Smooth muscle cell (in vitro differentiated cells): ENCODE measurements at regions not wholly inside any gene's neighbourhood (a gene's known extent, or its start where the extent isn't known, plus 50 kb on each side); places are given as distances from the start of the nearest gene placed in this dataset.

Experiments
- DNase-seq: peaks from one replicate; lab custom pipeline; 2025; ENCODE audit not compliant: unreplicated experiment; lab: John Stamatoyannopoulos, UW
- H2AFZ ChIP-seq: fragments of 200-600 bp; sonication (generic); 2 replicates; pipeline ENCODE4 v1.6.0; 2016; ENCODE audit warnings: antibody characterized with exemption, low read depth, mild to moderate bottlenecking
- H3F3A ChIP-seq: fragments of 200-600 bp; sonication (generic); 2 replicates; pipeline ENCODE4 v1.6.0; 2017; ENCODE audit warnings: antibody characterized with exemption, low read depth
- H3K27ac ChIP-seq: fragments of 200-600 bp; sonication (generic); 2 replicates; pipeline ENCODE4 v1.5.1; 2016; ENCODE audit warnings: low read depth, mild to moderate bottlenecking
- H3K27me3 ChIP-seq: fragments of 200-600 bp; sonication (generic); 2 replicates; pipeline ENCODE4 v1.6.1; 2016; ENCODE audit warnings: low read depth, mild to moderate bottlenecking
- H3K36me3 ChIP-seq: fragments of 200-600 bp; sonication (generic); 2 replicates; pipeline ENCODE4 v1.5.1; 2016; ENCODE audit warnings: low read depth
- H3K4me1 ChIP-seq: fragments of 200-600 bp; sonication (generic); 2 replicates; pipeline ENCODE4 v1.5.1; 2016; ENCODE audit warnings: low read depth
- H3K4me2 ChIP-seq: fragments of 200-600 bp; sonication (generic); 2 replicates; pipeline ENCODE4 v1.6.0; 2016; ENCODE audit warnings: mild to moderate bottlenecking
- H3K4me3 ChIP-seq: fragments of 200-600 bp; sonication (generic); 2 replicates; pipeline ENCODE4 v1.5.1; 2016; ENCODE audit warnings: mild to moderate bottlenecking
- H3K79me2 ChIP-seq: fragments of 200-600 bp; sonication (generic); 2 replicates; pipeline ENCODE4 v1.6.0; 2016; ENCODE audit warnings: low read depth, mild to moderate bottlenecking
- H3K9ac ChIP-seq: fragments of 200-600 bp; sonication (generic); 2 replicates; pipeline ENCODE4 v1.6.0; 2016; ENCODE audit warnings: low read depth
- H3K9me3 ChIP-seq: fragments of 200-600 bp; sonication (generic); replicated peaks from 2 replicates; pipeline ENCODE4 v1.5.1; 2016; ENCODE audit warnings: low read depth
- H4K20me1 ChIP-seq: fragments of 200-600 bp; sonication (generic); 2 replicates; pipeline ENCODE4 v1.6.0; 2016; ENCODE audit warnings: low read depth
- CTCF ChIP-seq: fragments of 200-600 bp; sonication (generic); IDR thresholded peaks from 2 replicates; pipeline ENCODE4 v1.5.1; 2017; ENCODE audit warnings: borderline replicate concordance, mild to moderate bottlenecking, antibody characterized with exemption; ENCODE audit not compliant: insufficient read depth, poor library complexity, severe bottlenecking
- WGBS: methylation state at CpG from one replicate; pipeline ENCODE4 v1.1.7; 2016; ENCODE audit warnings: low lambda C conversion rate; 5-methylcytosine and 5-hydroxymethylcytosine counted together

- no peaks in the 10 kb centered on the region for H3K79me2 ChIP-seq
- no peaks in the 10 kb centered on the region for H3K27me3 ChIP-seq
- H3K4me1 ChIP-seq = no peaks in the 10 kb centered on the region
- no peaks in the 10 kb centered on the region for H3F3A ChIP-seq
- WGBS = 56% methylated on average over 3 of the region's 3 CpGs
- no peaks in the 10 kb centered on the region for H3K9me3 ChIP-seq
- no peak for TF ChIP-seq CTCF
- no peak overlapping the region for H3K27ac ChIP-seq
- no peak for DNase-seq
- H3K36me3 ChIP-seq = no peaks in the 10 kb centered on the region
- H3K9ac ChIP-seq = no peak overlapping the region
- no peak overlapping the region for H3K4me2 ChIP-seq
- peak overlapping the region; percentile 29 for H2AFZ ChIP-seq
- no peaks in the 10 kb centered on the region for H4K20me1 ChIP-seq
- no peak overlapping the region for H3K4me3 ChIP-seq
Measured at GRCh38 chr13:48801255-48801654, 147.5 kb downstream of the CYSLTR2 start.

- H3K27ac ChIP-seq = no peak overlapping the region
- H3F3A ChIP-seq = no peaks in the 10 kb centered on the region
- no peaks in the 10 kb centered on the region for H3K79me2 ChIP-seq
- H3K27me3 ChIP-seq = no peaks in the 10 kb centered on the region
- TF ChIP-seq CTCF = no peak
- H3K4me2 ChIP-seq = no peak overlapping the region
- no peaks in the 10 kb centered on the region for H3K9me3 ChIP-seq
- no peak overlapping the region for H3K9ac ChIP-seq
- H3K4me1 ChIP-seq = no peaks in the 10 kb centered on the region
- no peaks in the 10 kb centered on the region for H3K36me3 ChIP-seq
- no peaks in the 10 kb centered on the region for H4K20me1 ChIP-seq
- H3K4me3 ChIP-seq = no peak overlapping the region
- H2AFZ ChIP-seq = no peak overlapping the region
- 95% methylated on average over 4 of the region's 4 CpGs for WGBS
- DNase-seq = no peak
Measured at GRCh38 chr13:48804821-48805601, 151.3 kb downstream of the CYSLTR2 start.

GRCh38 chr13:48806522-48806921 is 152.8 kb downstream of the CYSLTR2 start:
- Histone ChIP-seq H3K9me3 (no peaks in the 10 kb centered on the region), H3K9ac (no peak overlapping the region), H3K27ac (no peak overlapping the region), H3K27me3 (no peaks in the 10 kb centered on the region), H3K36me3 (no peaks in the 10 kb centered on the region), H3K4me3 (no peak overlapping the region), H3K4me2 (no peak overlapping the region), H3K79me2 (no peaks in the 10 kb centered on the region), H3K4me1 (no peaks in the 10 kb centered on the region), H4K20me1 (no peaks in the 10 kb centered on the region), H3F3A (no peaks in the 10 kb centered on the region), H2AFZ (no peak overlapping the region)
- TF ChIP-seq CTCF = no peak
- WGBS = 84% methylated on average over 3 of the region's 3 CpGs
- no peak for DNase-seq

GRCh38 chr13:48808683-48809082 is 155.0 kb downstream of the CYSLTR2 start:
- Histone ChIP-seq H2AFZ (no peak overlapping the region), H3K36me3 (no peaks in the 10 kb centered on the region), H3K27me3 (no peaks in the 10 kb centered on the region), H3F3A (no peaks in the 10 kb centered on the region), H4K20me1 (no peaks in the 10 kb centered on the region), H3K9ac (no peak overlapping the region), H3K4me1 (no peaks in the 10 kb centered on the region), H3K4me3 (no peak overlapping the region), H3K9me3 (no peaks in the 10 kb centered on the region), H3K27ac (no peak overlapping the region), H3K79me2 (no peaks in the 10 kb centered on the region), H3K4me2 (no peak overlapping the region)
- 9% methylated on average over 1 of the region's 1 CpG for WGBS
- DNase-seq = no peak
- no peak for TF ChIP-seq CTCF
